ENCODE measurements at regions not wholly inside any gene's neighbourhood (a gene's known extent, or its start where the extent isn't known, plus 50 kb on each side); places are given as distances from the start of the nearest gene placed in this dataset.
A peak's percentile ranks its signal among the peaks of the same experiment; 100 is the strongest.

DNA sequence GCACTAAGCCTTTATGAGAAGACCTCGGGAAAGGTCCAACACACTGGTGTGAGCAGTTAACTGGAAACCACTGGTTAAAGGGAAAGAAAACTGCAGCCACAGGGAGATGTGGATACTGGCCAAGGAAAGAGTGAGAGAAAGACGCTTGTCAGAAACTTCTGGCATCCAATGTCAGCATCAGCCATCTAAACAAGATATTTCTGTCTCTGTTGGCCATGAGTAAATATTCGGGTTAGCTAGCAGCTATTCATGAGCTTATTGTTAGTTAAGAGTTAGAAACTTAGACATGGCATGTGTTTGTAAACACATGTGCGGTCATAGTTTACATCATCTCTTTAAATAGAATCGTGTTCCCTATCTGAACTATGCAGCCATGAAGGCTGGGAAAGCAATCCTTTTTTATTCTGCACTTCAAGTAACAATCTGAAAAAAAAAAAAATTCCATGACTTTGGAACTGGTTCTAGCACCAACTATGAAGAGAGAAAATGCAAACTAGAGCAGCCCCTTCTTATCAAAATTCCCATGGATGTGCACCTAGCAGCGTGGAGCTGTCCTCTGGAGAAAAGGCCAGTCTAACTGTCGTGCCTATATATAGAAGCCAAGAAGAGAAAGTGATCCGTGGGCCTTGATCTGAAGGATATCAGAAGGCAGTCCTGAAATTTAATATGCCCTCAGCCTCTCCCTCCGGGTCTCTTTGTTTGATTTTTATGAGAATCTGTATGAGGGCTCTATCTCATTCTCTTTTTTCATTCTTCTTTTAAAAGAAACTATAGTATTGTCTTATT lies 84.0 kb upstream of the RFX8 start:
- H3K4me3 ChIP-seq (ENCODE audit: low read length) = no peak overlapping the region
- peak; percentile 12 for DNase-seq (ENCODE audit: low read depth)
- TF ChIP-seq, protein P1, sequence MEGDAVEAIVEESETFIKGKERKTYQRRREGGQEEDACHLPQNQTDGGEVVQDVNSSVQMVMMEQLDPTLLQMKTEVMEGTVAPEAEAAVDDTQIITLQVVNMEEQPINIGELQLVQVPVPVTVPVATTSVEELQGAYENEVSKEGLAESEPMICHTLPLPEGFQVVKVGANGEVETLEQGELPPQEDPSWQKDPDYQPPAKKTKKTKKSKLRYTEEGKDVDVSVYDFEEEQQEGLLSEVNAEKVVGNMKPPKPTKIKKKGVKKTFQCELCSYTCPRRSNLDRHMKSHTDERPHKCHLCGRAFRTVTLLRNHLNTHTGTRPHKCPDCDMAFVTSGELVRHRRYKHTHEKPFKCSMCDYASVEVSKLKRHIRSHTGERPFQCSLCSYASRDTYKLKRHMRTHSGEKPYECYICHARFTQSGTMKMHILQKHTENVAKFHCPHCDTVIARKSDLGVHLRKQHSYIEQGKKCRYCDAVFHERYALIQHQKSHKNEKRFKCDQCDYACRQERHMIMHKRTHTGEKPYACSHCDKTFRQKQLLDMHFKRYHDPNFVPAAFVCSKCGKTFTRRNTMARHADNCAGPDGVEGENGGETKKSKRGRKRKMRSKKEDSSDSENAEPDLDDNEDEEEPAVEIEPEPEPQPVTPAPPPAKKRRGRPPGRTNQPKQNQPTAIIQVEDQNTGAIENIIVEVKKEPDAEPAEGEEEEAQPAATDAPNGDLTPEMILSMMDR (IDR thresholded peaks at IDR 0.05; ENCODE audit: insufficient read depth, low read depth, low read length, missing control alignments) = no peak

DNA sequence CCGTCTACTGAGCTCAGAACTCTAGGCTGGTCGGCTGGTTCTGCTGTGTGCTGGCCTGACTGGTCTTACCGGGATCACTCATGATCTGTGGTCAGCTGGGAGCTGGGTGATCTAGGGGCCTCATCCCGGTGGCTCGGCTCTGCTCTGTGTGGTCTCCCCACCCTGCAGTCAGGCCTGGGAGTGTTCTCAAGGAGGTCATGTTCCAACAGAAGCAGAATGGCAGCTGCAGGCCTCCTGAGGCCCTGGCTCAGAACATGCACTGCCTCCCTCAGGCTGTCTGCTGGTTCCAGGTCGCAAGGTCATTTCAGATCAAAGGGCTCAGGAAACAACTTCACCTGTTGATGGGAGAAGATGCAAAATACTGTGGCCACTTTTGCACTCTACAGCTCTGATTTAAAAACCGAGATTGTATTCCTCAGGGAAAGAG lies 81.1 kb upstream of the RFX8 start:
- no peak overlapping the region for H3K4me3 ChIP-seq (ENCODE audit: low read length)
- TF ChIP-seq, protein P1 (IDR thresholded peaks at IDR 0.05; ENCODE audit: insufficient read depth, low read depth, low read length, missing control alignments) = no peak
- no peak for DNase-seq (ENCODE audit: low read depth)

DNA sequence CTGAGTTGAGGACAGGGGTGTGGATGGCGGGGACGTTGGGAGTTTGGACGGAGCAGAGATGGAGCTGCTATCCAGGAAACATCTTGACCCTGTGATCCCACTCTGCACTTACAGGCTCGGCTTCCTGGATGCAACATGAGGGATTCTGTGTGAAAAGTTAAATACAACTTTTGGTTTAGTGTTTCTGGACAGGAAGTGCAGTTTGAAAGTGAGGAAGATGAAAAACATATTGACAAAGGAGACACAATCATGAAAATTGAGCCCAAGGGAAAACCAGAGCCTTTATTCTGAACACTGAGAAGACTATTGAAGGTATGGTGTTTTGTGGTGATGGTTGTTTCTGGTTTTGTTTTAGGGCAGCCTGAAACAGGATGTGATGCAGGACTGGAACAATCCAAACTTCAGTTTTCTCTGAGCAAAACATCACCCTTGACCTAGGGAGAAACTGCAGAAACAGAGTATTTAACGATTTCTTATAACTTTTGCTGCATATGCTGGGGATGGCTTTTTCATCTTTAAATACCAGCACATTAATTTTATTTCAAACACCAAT lies 76.5 kb upstream of the RFX8 start:
- no peak overlapping the region for H3K4me3 ChIP-seq (ENCODE audit: low read length)
- no peak for DNase-seq (ENCODE audit: low read depth)
- TF ChIP-seq, protein P1 (IDR thresholded peaks at IDR 0.05; ENCODE audit: insufficient read depth, low read depth, low read length, missing control alignments) = no peak

DNA sequence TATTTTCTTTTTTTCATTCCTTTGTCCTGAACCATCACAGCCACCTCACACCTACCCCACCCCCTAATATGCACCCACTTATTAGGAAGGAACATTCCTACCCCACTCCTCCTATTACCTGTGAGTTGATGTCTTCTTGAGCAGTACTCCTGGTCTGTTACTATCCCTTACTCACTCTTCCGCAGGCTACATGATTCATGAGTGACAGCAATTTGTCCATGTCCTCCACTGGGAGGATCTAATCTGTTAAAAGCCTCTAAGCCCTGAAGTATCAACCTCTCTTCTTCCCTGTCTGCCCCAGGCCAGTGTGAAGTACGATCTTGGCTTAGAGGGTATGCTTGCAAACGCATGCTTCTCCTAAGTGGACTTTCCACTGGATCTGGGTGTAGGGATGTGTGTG lies 75.6 kb upstream of the RFX8 start:
- TF ChIP-seq, protein P1 (IDR thresholded peaks at IDR 0.05; ENCODE audit: insufficient read depth, low read depth, low read length, missing control alignments) = no peak
- peak; percentile 35 for DNase-seq (ENCODE audit: low read depth)
- H3K4me3 ChIP-seq (ENCODE audit: low read length) = no peak overlapping the region

DNA sequence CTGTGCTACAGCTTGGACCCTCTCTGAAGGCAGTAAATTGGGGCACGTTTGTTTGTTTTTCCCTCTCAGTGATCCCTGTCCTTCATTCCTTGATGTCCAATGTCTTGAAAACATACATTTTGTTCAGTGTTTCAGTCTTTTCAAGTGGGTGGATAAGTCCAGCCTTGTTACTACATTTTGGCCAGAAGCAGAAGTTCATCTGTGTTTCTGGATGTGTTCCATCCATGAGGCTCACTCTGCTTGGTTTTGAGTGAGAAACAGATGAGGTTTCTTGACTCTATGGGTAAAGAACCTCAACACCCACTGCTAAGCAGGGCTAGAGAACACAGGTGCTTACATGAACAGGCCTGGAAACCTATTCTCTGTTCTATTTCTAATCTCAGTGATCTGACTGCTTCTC lies 74.5 kb upstream of the RFX8 start:
- no peak overlapping the region for H3K4me3 ChIP-seq (ENCODE audit: low read length)
- TF ChIP-seq, protein P1 (IDR thresholded peaks at IDR 0.05; ENCODE audit: insufficient read depth, low read depth, low read length, missing control alignments) = no peak
- DNase-seq (ENCODE audit: low read depth) = no peak

DNA sequence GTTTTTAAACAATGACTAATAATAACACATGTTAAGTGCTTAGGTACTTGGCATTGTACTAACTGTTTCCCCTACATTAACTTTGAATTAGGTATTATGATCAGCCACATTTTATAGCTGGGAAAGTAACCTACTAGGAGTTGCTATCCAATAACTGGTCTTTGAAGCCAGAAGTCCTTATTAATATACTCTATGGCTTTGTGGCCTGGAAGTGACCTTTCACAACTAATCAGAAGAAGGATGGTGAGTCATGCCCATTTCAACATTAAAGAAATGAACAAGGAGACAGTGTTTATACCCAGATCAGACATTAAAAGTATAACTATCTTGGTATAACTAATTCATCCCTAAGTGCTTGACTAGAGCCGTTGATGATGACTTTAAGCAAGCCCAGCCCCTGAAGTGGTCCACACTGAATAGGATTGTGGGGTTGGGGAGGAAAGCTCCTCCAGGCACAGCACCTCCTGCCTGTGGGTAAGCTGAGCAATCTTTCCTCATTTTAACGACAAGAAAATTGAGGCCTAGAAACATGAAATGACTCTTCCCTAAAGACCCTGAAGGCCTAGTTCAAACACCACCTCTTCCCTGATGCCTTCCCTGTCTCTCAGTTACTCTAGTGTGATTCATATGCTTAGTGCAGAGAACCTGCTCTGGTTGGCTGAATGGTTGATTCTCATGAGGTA lies 71.6 kb upstream of the RFX8 start:
- peak; percentile 67 for DNase-seq (ENCODE audit: low read depth)
- TF ChIP-seq, protein P1 (IDR thresholded peaks at IDR 0.05; ENCODE audit: insufficient read depth, low read depth, low read length, missing control alignments) = no peak
- no peak overlapping the region for H3K4me3 ChIP-seq (ENCODE audit: low read length)
